ENCODE measurements at regions not wholly inside any gene's neighbourhood (a gene's known extent, or its start where the extent isn't known, plus 50 kb on each side); places are given as distances from the start of the nearest gene placed in this dataset.

DNA sequence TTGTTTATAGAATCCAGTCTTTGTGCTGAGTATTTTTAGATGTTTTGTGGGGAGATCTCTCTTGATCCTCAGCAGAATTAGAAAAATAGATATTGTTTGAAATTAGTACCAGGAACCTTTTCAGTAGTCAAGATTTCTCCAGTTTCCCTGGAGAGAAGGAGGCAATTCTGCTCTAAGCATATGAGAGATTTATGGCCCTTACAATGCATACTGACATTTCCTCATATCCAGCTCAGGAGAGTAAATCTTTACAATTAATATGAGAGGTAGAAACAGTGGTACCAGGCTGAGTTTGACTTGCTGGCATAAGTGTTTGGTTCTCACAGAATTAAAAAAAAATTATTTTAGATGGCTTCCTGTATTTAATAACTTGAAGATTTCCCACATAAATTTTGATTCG lies 239.1 kb upstream of the SGO1 start:
- ChIA-PET CTCF (no interaction called here), POLR2A (ENCODE audit: low non-redundant PET) (no interaction called here)
- H3K27ac ChIP-seq = no peak overlapping the region
- TF ChIP-seq, protein P1, sequence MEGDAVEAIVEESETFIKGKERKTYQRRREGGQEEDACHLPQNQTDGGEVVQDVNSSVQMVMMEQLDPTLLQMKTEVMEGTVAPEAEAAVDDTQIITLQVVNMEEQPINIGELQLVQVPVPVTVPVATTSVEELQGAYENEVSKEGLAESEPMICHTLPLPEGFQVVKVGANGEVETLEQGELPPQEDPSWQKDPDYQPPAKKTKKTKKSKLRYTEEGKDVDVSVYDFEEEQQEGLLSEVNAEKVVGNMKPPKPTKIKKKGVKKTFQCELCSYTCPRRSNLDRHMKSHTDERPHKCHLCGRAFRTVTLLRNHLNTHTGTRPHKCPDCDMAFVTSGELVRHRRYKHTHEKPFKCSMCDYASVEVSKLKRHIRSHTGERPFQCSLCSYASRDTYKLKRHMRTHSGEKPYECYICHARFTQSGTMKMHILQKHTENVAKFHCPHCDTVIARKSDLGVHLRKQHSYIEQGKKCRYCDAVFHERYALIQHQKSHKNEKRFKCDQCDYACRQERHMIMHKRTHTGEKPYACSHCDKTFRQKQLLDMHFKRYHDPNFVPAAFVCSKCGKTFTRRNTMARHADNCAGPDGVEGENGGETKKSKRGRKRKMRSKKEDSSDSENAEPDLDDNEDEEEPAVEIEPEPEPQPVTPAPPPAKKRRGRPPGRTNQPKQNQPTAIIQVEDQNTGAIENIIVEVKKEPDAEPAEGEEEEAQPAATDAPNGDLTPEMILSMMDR (conservative IDR thresholded peaks at IDR 0.05; ENCODE audit: low read depth) = no peak
- no peak for DNase-seq (ENCODE audit: low spot score)

DNA sequence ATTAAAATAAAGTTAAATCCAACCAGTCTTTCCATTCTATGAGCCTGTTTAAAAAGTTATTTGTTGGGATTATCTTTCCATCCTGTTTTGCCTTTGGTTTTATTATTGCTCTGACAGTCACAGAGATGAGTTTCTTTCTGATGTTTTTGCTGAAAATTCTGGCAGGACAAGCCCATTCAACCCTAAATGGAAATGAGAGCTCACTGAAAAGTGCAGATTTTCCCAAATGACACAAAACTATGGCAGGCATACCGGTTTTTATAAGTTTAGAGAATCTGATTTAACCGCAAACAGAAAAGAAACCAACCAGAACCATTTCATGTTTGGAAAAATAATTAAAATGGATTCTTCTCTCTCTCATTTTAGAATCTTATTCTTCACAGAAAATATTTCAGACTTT lies 238.1 kb upstream of the SGO1 start:
- DNase-seq (ENCODE audit: low spot score) = no peak
- TF ChIP-seq, protein P1 (conservative IDR thresholded peaks at IDR 0.05; ENCODE audit: low read depth) = no peak
- POLR2A ChIA-PET (ENCODE audit: low non-redundant PET) = no interaction called here
- H3K27ac ChIP-seq = no peak overlapping the region
- CTCF ChIA-PET = no interaction called here

DNA sequence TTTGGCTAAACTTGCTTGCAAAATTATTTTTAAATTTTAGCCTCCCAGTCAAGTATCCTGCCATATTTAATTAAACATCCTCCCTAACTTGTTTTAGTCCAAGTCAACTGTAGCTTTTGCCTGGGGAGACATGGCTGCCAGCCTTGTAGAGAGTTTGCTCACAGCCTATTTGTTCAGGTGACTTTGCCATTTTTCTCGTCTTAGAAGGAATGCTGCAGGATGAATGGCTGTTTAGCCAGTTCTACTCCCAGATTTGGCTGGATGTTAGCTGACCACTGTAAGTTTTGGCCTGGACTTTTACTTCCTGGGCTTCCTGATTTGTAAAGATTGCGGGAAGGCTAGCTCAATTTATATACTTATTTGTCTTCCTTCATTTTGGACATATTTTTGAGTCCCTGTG lies 236.4 kb upstream of the SGO1 start:
- TF ChIP-seq, protein P1 (conservative IDR thresholded peaks at IDR 0.05; ENCODE audit: low read depth) = no peak
- ChIA-PET CTCF (interaction anchor here (0.6 kb wide), 1 partner anchor 1650 kb away, joined by 3 read pairs; no protein-coding TSS in a partner anchor), POLR2A (ENCODE audit: low non-redundant PET) (no interaction called here)
- H3K27ac ChIP-seq = no peak overlapping the region
- DNase-seq (ENCODE audit: low spot score) = no peak

GRCh38 chr3:20417388-20418108 lies 231.5 kb upstream of the SGO1 start:
- POLR2A ChIA-PET (ENCODE audit: low non-redundant PET) = no interaction called here
- no peak overlapping the region for H3K27ac ChIP-seq
- CTCF ChIA-PET = no interaction called here
- TF ChIP-seq, protein P1 (conservative IDR thresholded peaks at IDR 0.05; ENCODE audit: low read depth) = no peak
- DNase-seq (ENCODE audit: low spot score) = no peak

DNA sequence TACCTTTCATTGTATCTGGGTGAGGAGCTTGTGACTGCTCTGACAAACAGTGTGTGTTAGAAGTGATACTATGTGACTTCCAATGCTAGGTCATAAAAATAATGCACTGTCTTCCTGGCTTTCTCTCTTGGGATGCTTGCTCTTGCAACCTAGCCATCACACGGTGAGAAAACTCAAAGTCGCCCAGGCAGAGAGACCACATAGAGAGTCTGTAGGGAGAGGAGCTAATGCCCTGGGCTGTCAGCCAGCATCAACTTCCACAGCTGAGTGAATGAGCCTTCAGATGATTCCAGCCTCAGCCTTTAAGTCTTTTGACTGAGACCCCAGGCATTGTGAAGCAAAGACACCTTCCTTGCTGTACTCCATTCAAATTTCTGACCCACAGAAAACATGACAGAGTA lies 220.6 kb upstream of the SGO1 start:
- TF ChIP-seq, protein P1 (conservative IDR thresholded peaks at IDR 0.05; ENCODE audit: low read depth) = no peak
- ChIA-PET POLR2A (ENCODE audit: low non-redundant PET) (no interaction called here), CTCF (no interaction called here)
- no peak for DNase-seq (ENCODE audit: low spot score)
- H3K27ac ChIP-seq = no peak overlapping the region

DNA sequence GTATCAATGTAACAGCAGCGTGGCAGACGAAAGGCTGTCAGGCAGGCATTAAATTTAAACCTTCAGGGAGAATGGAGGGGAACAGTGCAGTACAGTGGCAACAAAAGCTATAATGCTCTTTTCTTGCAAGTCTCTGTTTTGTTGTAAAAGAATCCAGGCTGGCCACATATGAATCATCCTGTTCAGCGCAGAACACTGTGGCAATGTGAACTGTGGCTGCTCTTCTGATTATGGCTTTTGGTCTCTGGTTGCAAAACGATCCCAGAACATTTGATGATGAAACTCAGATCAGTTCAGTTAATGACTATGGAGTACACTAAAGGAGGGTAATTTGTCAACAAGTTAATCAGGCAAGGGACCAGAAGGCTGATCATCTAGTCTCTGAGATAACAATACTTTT lies 219.7 kb upstream of the SGO1 start:
- ChIA-PET POLR2A (ENCODE audit: low non-redundant PET) (no interaction called here), CTCF (interaction anchor here (0.7 kb wide), 1 partner anchor 491 kb away, joined by 5 read pairs; no protein-coding TSS in a partner anchor)
- no peak overlapping the region for H3K27ac ChIP-seq
- no peak for DNase-seq (ENCODE audit: low spot score)
- TF ChIP-seq, protein P1 (conservative IDR thresholded peaks at IDR 0.05; ENCODE audit: low read depth) = no peak
